ENCODE measurements at regions not wholly inside any gene's neighbourhood (a gene's known extent, or its start where the extent isn't known, plus 50 kb on each side); places are given as distances from the start of the nearest gene placed in this dataset.

DNA sequence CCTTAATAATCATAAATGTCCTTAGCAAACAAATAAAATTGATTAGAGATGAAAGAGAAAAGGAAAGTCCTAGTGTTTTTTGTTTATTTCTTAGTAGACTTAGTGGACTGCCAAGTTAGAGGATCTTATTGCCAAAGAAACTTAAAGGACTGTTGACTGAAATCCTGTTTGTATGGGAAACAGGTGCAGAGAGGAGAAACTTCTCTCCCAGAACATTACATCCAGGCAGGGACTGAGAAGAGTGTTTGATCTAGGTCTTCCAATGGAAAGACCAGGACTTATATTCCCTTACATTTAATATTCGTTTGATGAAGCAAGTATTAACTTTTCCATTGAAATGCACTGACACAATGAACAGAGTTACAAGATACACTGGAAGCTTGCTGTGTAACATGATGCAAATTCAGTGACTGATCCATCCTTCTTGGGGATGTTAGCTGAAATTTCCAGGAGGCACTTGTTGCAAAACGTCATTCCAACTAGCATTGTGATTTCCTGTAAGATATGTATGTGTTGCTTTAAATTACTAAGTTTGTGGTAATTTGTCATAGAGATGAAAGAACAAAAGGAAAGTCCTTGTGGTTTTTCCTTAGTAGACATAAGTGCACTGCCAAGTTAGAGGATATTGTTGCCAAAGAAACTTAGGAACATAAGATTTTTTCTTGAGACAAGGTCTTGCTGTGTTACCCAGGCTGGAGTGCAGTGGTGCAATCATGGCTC is 505.6 kb downstream of the STIM2 start:
- no peak for DNase-seq (ENCODE audit: low read depth, low spot score)
- Histone ChIP-seq H3K27me3 (ENCODE audit: insufficient read depth, insufficient read length) (no peaks in the 10 kb centered on the region), H3K4me3 (ENCODE audit: insufficient read length, low read depth) (no peak overlapping the region), H3K4me1 (ENCODE audit: insufficient read depth, insufficient read length) (no peaks in the 10 kb centered on the region), H3K9ac (ENCODE audit: insufficient read length, low read depth) (no peak overlapping the region), H3K9me3 (ENCODE audit: insufficient read depth, low read length) (no peaks in the 10 kb centered on the region), H3K36me3 (ENCODE audit: insufficient read depth, insufficient read length, low read length) (no peaks in the 10 kb centered on the region)
- no peak for TF ChIP-seq SUZ12 (IDR thresholded peaks at IDR 0.05; ENCODE audit: extremely low read depth, insufficient read depth, insufficient read length)
- no peak for TF ChIP-seq ZNF274 (IDR thresholded peaks at IDR 0.05; ENCODE audit: low read depth, low read length)
- TF ChIP-seq YY1 (IDR thresholded peaks at IDR 0.05; ENCODE audit: insufficient read depth, insufficient read length) = no peak

DNA sequence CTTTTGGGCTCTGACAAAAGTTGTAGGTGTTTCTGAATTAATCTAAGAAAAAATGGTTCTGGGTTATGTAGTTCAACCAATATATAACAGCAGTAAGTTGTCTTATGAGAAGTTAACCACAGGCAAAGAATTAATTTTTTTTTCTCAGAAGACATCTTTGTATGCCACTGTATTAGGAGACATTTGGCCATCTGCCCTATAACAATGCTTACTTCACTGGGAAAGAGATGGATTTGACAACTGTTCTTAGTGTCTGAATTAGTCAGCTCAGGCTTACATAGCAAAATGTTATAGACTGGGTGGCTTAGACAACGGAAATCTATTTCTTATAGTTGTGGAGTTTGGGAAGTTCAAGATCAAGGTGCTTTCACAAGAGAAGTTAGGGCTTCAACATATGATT is 508.1 kb downstream of the STIM2 start:
- no peak for TF ChIP-seq SUZ12 (IDR thresholded peaks at IDR 0.05; ENCODE audit: extremely low read depth, insufficient read depth, insufficient read length)
- H3K9me3 ChIP-seq (ENCODE audit: insufficient read depth, low read length) = no peaks in the 10 kb centered on the region
- no peak overlapping the region for H3K9ac ChIP-seq (ENCODE audit: insufficient read length, low read depth)
- no peak overlapping the region for H3K4me3 ChIP-seq (ENCODE audit: insufficient read length, low read depth)
- no peak for DNase-seq (ENCODE audit: low read depth, low spot score)
- no peaks in the 10 kb centered on the region for H3K36me3 ChIP-seq (ENCODE audit: insufficient read depth, insufficient read length, low read length)
- H3K4me1 ChIP-seq (ENCODE audit: insufficient read depth, insufficient read length) = no peaks in the 10 kb centered on the region
- no peaks in the 10 kb centered on the region for H3K27me3 ChIP-seq (ENCODE audit: insufficient read depth, insufficient read length)

DNA sequence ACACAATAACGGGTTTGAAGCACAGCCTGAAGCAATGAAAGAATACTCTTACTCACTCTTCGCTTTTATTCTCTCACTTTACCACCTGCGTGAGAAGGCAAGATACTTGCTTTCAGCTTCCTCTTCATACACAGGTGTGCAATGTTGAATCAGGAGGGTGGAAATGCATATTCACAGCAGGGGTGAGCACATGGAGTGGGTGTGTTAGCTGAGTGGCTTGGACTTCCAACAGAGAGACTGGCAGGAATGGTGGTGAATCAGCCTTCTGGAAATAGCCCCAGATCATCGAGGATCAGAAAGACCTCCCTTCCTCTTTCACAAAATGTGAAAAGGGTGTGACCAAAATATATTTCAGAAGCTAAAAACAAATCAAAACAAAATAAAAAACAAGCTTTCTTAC is 521.2 kb downstream of the STIM2 start:
- Histone ChIP-seq H3K4me1 (ENCODE audit: insufficient read depth, insufficient read length) (no peaks in the 10 kb centered on the region), H3K4me3 (ENCODE audit: insufficient read length, low read depth) (no peak overlapping the region), H3K9ac (ENCODE audit: insufficient read length, low read depth) (no peak overlapping the region), H3K27me3 (ENCODE audit: insufficient read depth, insufficient read length) (no peaks in the 10 kb centered on the region), H3K9me3 (ENCODE audit: insufficient read depth, low read length) (peaks cover 4% of the 10 kb centered on the region; the same call in 1 of the 2 replicates), H3K36me3 (ENCODE audit: insufficient read depth, insufficient read length, low read length) (no peaks in the 10 kb centered on the region)
- TF ChIP-seq YY1 (IDR thresholded peaks at IDR 0.05; ENCODE audit: insufficient read depth, insufficient read length) (no peak), SUZ12 (IDR thresholded peaks at IDR 0.05; ENCODE audit: extremely low read depth, insufficient read depth, insufficient read length) (no peak), ZNF274 (IDR thresholded peaks at IDR 0.05; ENCODE audit: low read depth, low read length) (no peak)
- DNase-seq (ENCODE audit: low read depth, low spot score) = no peak

DNA sequence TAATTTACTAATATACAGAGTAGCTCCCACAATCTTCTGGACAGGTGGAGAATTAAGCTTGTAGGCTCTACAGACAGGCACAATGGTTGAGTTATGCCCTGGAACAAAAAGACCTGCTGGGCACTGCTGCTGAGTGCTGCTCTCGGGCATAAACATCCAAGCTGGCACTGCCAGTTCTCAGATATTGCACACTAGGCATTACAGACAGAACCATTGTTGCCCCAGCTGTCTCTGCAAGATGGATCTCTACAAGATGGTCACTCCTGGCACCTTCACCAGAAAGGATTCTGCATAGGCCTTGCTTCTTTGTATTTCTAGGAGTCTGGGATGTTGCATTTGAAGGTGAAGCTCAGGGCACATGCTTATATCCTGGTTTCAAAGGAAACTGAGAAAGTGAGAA is 527.1 kb downstream of the STIM2 start:
- no peak for DNase-seq (ENCODE audit: low read depth, low spot score)
- H3K9ac ChIP-seq (ENCODE audit: insufficient read length, low read depth) = no peak overlapping the region
- H3K27me3 ChIP-seq (ENCODE audit: insufficient read depth, insufficient read length) = no peaks in the 10 kb centered on the region
- no peaks in the 10 kb centered on the region for H3K4me1 ChIP-seq (ENCODE audit: insufficient read depth, insufficient read length)
- no peaks in the 10 kb centered on the region for H3K9me3 ChIP-seq (ENCODE audit: insufficient read depth, low read length)
- no peaks in the 10 kb centered on the region for H3K36me3 ChIP-seq (ENCODE audit: insufficient read depth, insufficient read length, low read length)
- H3K4me3 ChIP-seq (ENCODE audit: insufficient read length, low read depth) = no peak overlapping the region
- TF ChIP-seq ZNF274 (IDR thresholded peaks at IDR 0.05; ENCODE audit: low read depth, low read length) (no peak), SUZ12 (IDR thresholded peaks at IDR 0.05; ENCODE audit: extremely low read depth, insufficient read depth, insufficient read length) (no peak)

DNA sequence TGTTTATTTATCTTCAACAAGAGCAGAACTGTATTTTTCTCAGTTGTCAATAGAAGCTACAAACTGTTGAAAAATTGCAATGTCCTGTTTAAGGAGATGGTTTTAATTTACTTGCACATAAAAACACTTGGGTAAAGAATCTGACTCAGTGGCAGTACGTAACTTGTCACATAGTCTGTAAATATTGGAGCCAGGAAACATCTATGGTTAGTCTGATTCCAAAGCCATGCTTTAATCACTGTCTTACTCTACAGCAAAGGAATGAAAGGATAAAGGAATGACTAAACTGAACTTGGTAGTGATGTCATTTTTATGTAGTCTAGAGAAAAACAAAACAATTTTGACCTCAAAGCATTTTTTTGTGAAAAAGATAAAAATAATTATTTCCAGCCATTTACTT is 537.2 kb downstream of the STIM2 start:
- H3K4me3 ChIP-seq (ENCODE audit: insufficient read length, low read depth) = no peak overlapping the region
- DNase-seq (ENCODE audit: low read depth, low spot score) = no peak
- no peaks in the 10 kb centered on the region for H3K27me3 ChIP-seq (ENCODE audit: insufficient read depth, insufficient read length)
- H3K9ac ChIP-seq (ENCODE audit: insufficient read length, low read depth) = no peak overlapping the region
- no peak for TF ChIP-seq SUZ12 (IDR thresholded peaks at IDR 0.05; ENCODE audit: extremely low read depth, insufficient read depth, insufficient read length)
- TF ChIP-seq YY1 (IDR thresholded peaks at IDR 0.05; ENCODE audit: insufficient read depth, insufficient read length) = no peak
- TF ChIP-seq ZNF274 (IDR thresholded peaks at IDR 0.05; ENCODE audit: low read depth, low read length) = no peak
- H3K4me1 ChIP-seq (ENCODE audit: insufficient read depth, insufficient read length) = no peaks in the 10 kb centered on the region
- no peaks in the 10 kb centered on the region for H3K36me3 ChIP-seq (ENCODE audit: insufficient read depth, insufficient read length, low read length)
- H3K9me3 ChIP-seq (ENCODE audit: insufficient read depth, low read length) = no peaks in the 10 kb centered on the region; the same call in 1 of the 2 replicates

DNA sequence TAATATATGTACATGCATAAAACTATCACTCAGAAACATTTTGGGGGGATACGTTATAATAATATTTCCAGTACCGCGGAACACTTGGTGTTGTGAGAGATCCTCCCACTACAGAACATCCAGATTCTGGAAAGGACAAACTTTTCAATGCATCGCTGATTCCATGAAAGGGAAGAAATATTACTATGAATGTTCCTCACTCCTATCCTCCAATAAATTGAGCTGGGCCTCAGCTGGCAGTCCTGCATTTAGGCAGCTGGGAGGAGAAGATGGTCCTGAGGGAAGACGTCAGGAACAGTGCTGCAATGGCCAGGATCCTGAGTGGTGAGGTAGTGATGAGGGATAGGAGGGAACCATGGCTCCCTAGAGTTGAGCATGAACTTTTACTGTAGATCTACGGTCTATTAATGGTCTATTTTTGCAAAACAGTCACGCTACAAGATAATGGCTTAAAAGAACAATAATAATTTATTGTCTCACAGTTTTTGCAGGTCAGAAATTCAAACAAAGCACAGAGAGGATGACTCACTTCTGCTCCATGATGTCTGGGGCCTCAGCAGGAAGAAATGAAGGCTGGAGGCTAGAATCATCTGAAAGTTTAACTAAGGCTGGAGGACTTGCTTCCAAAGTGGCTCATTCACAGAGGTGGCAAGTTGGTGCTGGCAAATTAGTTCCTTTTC is 538.1 kb downstream of the STIM2 start:
- H3K36me3 ChIP-seq (ENCODE audit: insufficient read depth, insufficient read length, low read length) = no peaks in the 10 kb centered on the region
- DNase-seq (ENCODE audit: low read depth, low spot score) = no peak
- no peaks in the 10 kb centered on the region for H3K27me3 ChIP-seq (ENCODE audit: insufficient read depth, insufficient read length)
- TF ChIP-seq YY1 (IDR thresholded peaks at IDR 0.05; ENCODE audit: insufficient read depth, insufficient read length) (no peak), SUZ12 (IDR thresholded peaks at IDR 0.05; ENCODE audit: extremely low read depth, insufficient read depth, insufficient read length) (no peak), ZNF274 (IDR thresholded peaks at IDR 0.05; ENCODE audit: low read depth, low read length) (no peak)
- no peaks in the 10 kb centered on the region for H3K4me1 ChIP-seq (ENCODE audit: insufficient read depth, insufficient read length)
- H3K4me3 ChIP-seq (ENCODE audit: insufficient read length, low read depth) = no peak overlapping the region
- no peaks in the 10 kb centered on the region; the same call in 1 of the 2 replicates for H3K9me3 ChIP-seq (ENCODE audit: insufficient read depth, low read length)
- H3K9ac ChIP-seq (ENCODE audit: insufficient read length, low read depth) = no peak overlapping the region

DNA sequence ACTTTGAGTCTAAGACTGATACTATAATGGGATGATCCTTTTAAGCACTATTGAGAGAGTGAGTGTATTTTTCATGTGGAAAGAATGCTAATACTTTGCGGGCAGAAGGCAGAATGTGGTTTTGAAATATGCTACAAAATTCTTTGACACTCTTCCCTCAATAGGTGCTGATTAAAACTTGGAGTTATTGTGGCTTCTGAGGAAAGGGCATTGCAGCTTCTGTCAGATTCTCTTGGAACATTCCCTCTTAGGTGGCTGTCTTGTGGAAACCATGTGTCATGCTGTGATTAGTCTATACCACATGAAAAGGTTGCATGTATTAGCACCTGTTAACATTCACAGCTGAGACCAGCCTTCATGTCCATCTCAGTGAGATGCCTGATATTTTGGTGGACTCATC is 547.0 kb downstream of the STIM2 start:
- Histone ChIP-seq H3K9me3 (ENCODE audit: insufficient read depth, low read length) (no peaks in the 10 kb centered on the region; the same call in 1 of the 2 replicates), H3K27me3 (ENCODE audit: insufficient read depth, insufficient read length) (no peaks in the 10 kb centered on the region), H3K4me3 (ENCODE audit: insufficient read length, low read depth) (no peak overlapping the region), H3K36me3 (ENCODE audit: insufficient read depth, insufficient read length, low read length) (no peaks in the 10 kb centered on the region), H3K4me1 (ENCODE audit: insufficient read depth, insufficient read length) (no peaks in the 10 kb centered on the region), H3K9ac (ENCODE audit: insufficient read length, low read depth) (no peak overlapping the region)
- DNase-seq (ENCODE audit: low read depth, low spot score) = no peak
- TF ChIP-seq ZNF274 (IDR thresholded peaks at IDR 0.05; ENCODE audit: low read depth, low read length) = no peak
- TF ChIP-seq SUZ12 (IDR thresholded peaks at IDR 0.05; ENCODE audit: extremely low read depth, insufficient read depth, insufficient read length) = no peak
- no peak for TF ChIP-seq YY1 (IDR thresholded peaks at IDR 0.05; ENCODE audit: insufficient read depth, insufficient read length)

All from NT2/D1 (cell line).